ENCODE measurements at regions not wholly inside any gene's neighbourhood (a gene's known extent, or its start where the extent isn't known, plus 50 kb on each side); places are given as distances from the start of the nearest gene placed in this dataset.

DNA sequence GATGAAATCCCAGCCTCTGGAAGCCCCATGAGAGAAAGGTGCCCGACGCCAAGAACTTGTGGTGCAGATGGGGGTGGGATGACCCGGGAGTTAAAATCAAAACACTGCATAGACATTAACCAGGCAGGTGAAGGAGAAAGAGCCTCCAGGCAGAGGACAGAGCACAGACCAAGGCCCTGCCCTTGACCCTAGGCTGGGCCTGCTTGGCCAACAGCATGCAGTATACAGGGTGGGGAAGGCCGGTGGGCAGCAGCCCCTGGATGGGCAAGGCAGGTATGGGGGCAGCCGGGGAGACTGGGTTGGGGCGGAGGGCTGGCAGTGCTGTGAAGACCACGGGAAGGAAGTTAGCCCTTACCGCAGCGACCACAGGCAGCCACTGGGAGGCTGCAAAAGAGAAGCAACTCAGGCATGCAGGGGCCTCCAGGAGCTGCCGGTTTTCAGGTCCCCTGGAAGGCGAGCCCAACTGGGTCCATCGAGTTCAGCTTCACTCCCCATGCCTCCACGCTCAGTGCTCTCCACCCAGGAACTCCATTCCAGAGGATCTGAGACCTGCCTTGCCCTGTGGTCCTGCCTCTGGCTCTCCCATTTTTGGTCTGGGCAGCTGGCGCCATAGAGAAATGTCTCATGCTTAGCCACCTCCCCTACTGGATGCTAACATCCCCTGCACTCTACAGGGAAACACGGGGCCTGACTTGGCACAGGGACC lies 81.2 kb downstream of the C16orf95 start:
- H3K9me3 ChIP-seq (ENCODE audit: control insufficient read depth in 2 of 2, insufficient read depth in 1 of 2, low read length in 1 of 2), result no peaks in the 10 kb centered on the region
- peaks cover 0 to 16% of the 10 kb centered on the region in 2 donors for H3K27me3 ChIP-seq (ENCODE audit: control insufficient read depth in 2 of 2, insufficient read depth in 1 of 2, low read length in 1 of 2)
- 9% methylated on average over 15 of the region's 15 CpGs for WGBS
- H3K4me3 ChIP-seq (ENCODE audit: low read length in 2 of 2), result no peak overlapping the region
- peaks cover 0 to 12% of the 10 kb centered on the region in 2 donors for H3K4me1 ChIP-seq (ENCODE audit: control insufficient read depth in 2 of 2, insufficient read depth in 2 of 2, low read length in 2 of 2)
- H3K27ac ChIP-seq (ENCODE audit: low read depth in 1 of 2, low read length in 1 of 2), result no peak overlapping the region
- DNase-seq (ENCODE audit: low read depth in 6 of 9, low spot score in 9 of 9), result peak in 1 of 9 donors; percentile 15
- H3K36me3 ChIP-seq (ENCODE audit: control insufficient read depth in 2 of 2, insufficient read depth in 2 of 2, low read length in 1 of 2), result no peaks in the 10 kb centered on the region

DNA sequence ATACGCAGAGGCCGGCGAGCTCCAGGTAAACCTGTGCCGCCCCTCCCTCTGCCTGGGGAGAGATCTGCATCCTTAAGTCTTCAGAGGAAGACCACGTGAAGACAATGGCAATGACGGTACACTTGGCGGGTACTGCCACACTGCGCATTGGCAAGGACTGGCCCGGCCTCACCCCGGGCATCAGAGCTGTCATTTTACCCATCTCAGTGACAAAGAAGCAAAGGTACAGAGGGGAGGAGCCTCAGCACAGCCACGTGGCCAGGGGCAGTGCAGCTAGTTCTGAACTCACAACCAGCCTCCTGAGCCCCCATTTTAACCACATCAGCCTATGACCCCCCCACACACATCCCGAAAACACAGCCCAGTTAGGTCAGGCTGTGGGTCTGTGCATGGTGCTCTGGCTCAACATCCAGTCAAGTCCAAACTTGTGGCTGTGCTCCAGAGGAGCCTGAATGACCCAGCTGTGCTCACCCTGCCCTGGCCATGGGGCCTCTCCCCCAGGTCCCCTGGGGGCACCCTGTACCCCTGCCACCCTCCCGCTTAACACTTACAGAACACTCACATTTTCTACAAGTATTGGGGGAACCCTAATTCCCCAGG lies 80.6 kb downstream of the C16orf95 start:
- H3K9me3 ChIP-seq (ENCODE audit: control insufficient read depth in 2 of 2, insufficient read depth in 1 of 2, low read length in 1 of 2), result no peaks in the 10 kb centered on the region
- WGBS, result 31% methylated on average over 13 of the region's 13 CpGs
- no peak for DNase-seq (ENCODE audit: low read depth in 6 of 9, low spot score in 9 of 9)
- peaks cover 0 to 12% of the 10 kb centered on the region in 2 donors for H3K4me1 ChIP-seq (ENCODE audit: control insufficient read depth in 2 of 2, insufficient read depth in 2 of 2, low read length in 2 of 2)
- no peak overlapping the region for H3K4me3 ChIP-seq (ENCODE audit: low read length in 2 of 2)
- no peaks in the 10 kb centered on the region for H3K36me3 ChIP-seq (ENCODE audit: control insufficient read depth in 2 of 2, insufficient read depth in 2 of 2, low read length in 1 of 2)
- H3K27me3 ChIP-seq (ENCODE audit: control insufficient read depth in 2 of 2, insufficient read depth in 1 of 2, low read length in 1 of 2), result peaks cover 0 to 16% of the 10 kb centered on the region in 2 donors
- H3K27ac ChIP-seq (ENCODE audit: low read depth in 1 of 2, low read length in 1 of 2), result no peak overlapping the region

DNA sequence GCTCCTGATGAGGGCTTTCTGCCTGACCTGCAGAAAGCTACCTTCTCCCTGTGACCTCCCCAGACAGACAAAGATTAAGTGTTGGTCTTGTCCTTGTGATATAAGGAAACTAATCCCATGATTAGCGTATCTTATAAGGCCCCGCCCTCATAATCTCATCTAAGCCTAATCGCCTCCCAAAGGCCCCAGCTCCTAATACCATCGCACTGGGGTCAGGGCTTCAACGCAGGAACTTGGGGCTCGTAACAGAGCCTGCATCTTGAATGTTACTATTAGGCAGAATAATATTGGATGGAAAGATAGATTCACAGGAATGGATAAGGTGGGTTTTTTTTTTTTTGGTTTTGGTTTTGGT lies 78.9 kb downstream of the C16orf95 start:
- H3K27ac ChIP-seq (ENCODE audit: low read depth in 1 of 2, low read length in 1 of 2), result no peak overlapping the region

DNA sequence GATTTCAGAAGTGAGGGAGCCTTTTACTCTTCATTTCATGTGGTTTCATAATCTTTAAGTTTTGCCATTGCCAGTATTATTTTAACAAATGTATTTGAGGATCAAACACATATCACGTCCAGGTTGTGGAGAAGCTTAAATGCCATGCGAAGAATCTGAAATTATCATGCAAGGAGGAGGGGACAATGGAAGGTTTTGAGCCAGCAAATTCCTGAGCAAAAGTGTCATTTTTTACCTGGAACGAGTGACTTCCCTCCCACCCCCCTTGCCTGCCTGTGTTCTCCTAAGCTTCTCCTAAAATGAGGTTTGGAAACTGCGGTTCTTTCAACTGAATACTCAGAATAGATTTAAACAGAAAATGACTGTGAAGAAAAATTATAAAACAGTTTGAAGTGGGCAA lies 77.6 kb downstream of the C16orf95 start:
- Histone ChIP-seq H3K4me3 (ENCODE audit: low read length in 2 of 2) (no peak overlapping the region), H3K4me1 (ENCODE audit: control insufficient read depth in 2 of 2, insufficient read depth in 2 of 2, low read length in 2 of 2) (peaks cover 0 to 12% of the 10 kb centered on the region in 2 donors), H3K9me3 (ENCODE audit: control insufficient read depth in 2 of 2, insufficient read depth in 1 of 2, low read length in 1 of 2) (no peaks in the 10 kb centered on the region), H3K27me3 (ENCODE audit: control insufficient read depth in 2 of 2, insufficient read depth in 1 of 2, low read length in 1 of 2) (peaks cover 0 to 16% of the 10 kb centered on the region in 2 donors), H3K36me3 (ENCODE audit: control insufficient read depth in 2 of 2, insufficient read depth in 2 of 2, low read length in 1 of 2) (no peaks in the 10 kb centered on the region), H3K27ac (ENCODE audit: low read depth in 1 of 2, low read length in 1 of 2) (no peak overlapping the region)
- WGBS, result 96% methylated on average over 4 of the region's 4 CpGs
- DNase-seq (ENCODE audit: low read depth in 6 of 9, low spot score in 9 of 9), result no peak

More for the DNA sequence above, 78.9 kb downstream of the C16orf95 start:
- WGBS, result 97% methylated on average over 6 of the region's 6 CpGs
- H3K9me3 ChIP-seq (ENCODE audit: control insufficient read depth in 2 of 2, insufficient read depth in 1 of 2, low read length in 1 of 2), result no peaks in the 10 kb centered on the region
- no peak for DNase-seq (ENCODE audit: low read depth in 6 of 9, low spot score in 9 of 9)
- peaks cover 0 to 12% of the 10 kb centered on the region in 2 donors for H3K4me1 ChIP-seq (ENCODE audit: control insufficient read depth in 2 of 2, insufficient read depth in 2 of 2, low read length in 2 of 2)
- no peak overlapping the region for H3K4me3 ChIP-seq (ENCODE audit: low read length in 2 of 2)
- peaks cover 0 to 16% of the 10 kb centered on the region in 2 donors for H3K27me3 ChIP-seq (ENCODE audit: control insufficient read depth in 2 of 2, insufficient read depth in 1 of 2, low read length in 1 of 2)
- no peaks in the 10 kb centered on the region for H3K36me3 ChIP-seq (ENCODE audit: control insufficient read depth in 2 of 2, insufficient read depth in 2 of 2, low read length in 1 of 2)

DNA sequence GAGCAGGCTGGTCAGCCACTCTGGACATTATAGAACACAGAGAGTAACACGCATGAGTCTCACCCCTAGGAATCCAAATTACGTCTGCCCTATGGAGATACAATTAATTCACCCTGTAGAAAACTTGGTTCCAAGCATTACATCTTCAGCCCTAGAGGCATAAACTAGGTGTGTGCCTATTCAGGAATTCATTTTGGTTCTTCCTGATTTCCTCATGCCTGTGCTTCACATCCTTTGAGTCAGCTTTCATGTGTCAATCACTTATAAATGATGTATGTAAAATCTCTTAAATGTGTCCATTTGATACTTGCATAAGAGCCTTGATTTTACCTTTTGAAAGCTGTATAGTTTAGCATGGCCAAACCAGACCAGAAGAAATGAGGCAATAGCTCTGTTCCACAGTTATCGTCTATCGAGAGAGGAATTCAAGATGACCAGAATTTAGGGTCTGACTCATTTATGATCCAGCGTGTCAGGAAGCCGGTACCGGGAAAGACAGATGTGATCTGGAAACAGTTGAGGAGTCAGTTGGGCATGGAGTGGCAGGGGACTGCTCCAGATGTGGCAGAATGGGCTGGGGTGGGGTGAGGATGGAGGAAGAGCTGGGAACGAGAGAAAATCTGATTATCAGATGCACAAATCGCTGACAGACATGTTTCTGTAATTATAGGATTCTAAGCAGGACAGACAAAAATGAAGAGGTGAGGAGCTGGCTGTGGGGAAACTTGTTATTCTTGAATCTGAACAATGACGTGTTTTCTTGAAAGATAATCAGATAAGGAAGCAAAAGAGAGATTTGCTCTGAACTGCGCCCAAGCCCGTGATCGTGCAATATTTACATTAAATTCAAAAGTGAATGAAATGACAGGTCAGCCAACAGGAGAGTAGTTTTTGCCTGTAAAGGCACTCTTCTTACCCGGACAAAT lies 76.7 kb downstream of the C16orf95 start:
- no peaks in the 10 kb centered on the region for H3K9me3 ChIP-seq (ENCODE audit: control insufficient read depth in 2 of 2, insufficient read depth in 1 of 2, low read length in 1 of 2)
- H3K27ac ChIP-seq (ENCODE audit: low read depth in 1 of 2, low read length in 1 of 2), result no peak overlapping the region
- WGBS, result 94% methylated on average over 14 of the region's 14 CpGs
- H3K27me3 ChIP-seq (ENCODE audit: control insufficient read depth in 2 of 2, insufficient read depth in 1 of 2, low read length in 1 of 2), result peaks cover 0 to 11% of the 10 kb centered on the region in 2 donors
- DNase-seq (ENCODE audit: low read depth in 6 of 9, low spot score in 9 of 9), result no peak
- no peak overlapping the region for H3K4me3 ChIP-seq (ENCODE audit: low read length in 2 of 2)
- peaks cover 0 to 12% of the 10 kb centered on the region in 2 donors for H3K4me1 ChIP-seq (ENCODE audit: control insufficient read depth in 2 of 2, insufficient read depth in 2 of 2, low read length in 2 of 2)
- no peaks in the 10 kb centered on the region for H3K36me3 ChIP-seq (ENCODE audit: control insufficient read depth in 2 of 2, insufficient read depth in 2 of 2, low read length in 1 of 2)

DNA sequence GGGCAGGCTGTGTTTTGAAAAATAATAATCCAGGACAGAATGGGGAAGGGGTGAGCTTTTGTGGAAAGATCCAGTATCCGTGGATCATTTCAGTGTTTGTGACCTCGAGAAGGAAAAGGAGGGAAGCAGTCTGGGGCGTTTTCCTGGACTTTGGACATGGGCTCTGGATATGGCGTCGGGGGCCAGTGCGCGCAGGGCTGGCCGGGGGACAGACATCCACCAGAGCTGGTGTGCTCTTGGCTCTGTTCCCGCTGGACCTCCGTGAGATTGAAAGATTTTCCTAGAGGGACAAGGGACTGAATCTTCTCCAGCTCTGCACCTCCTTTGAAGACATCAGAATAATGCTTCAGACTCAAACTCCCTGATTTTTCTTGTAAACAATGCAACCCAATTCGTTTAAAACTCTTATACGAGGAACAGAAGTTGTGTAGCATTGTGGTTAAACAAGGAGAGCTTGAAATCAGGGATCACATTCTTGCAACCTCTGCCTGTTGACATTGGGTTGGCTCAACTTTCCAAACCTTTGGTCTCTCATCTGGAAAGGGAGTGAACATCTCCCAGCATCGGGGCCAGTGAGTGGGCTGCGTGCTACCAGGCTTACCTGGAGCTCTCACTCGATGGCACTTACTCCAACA lies 75.9 kb downstream of the C16orf95 start:
- no peaks in the 10 kb centered on the region for H3K9me3 ChIP-seq (ENCODE audit: control insufficient read depth in 2 of 2, insufficient read depth in 1 of 2, low read length in 1 of 2)
- H3K36me3 ChIP-seq (ENCODE audit: control insufficient read depth in 2 of 2, insufficient read depth in 2 of 2, low read length in 1 of 2), result no peaks in the 10 kb centered on the region
- DNase-seq (ENCODE audit: low read depth in 6 of 9, low spot score in 9 of 9), result no peak
- peaks cover 0 to 6% of the 10 kb centered on the region in 2 donors for H3K27me3 ChIP-seq (ENCODE audit: control insufficient read depth in 2 of 2, insufficient read depth in 1 of 2, low read length in 1 of 2)
- H3K4me3 ChIP-seq (ENCODE audit: low read length in 2 of 2), result no peak overlapping the region
- peaks cover 0 to 7% of the 10 kb centered on the region in 2 donors for H3K4me1 ChIP-seq (ENCODE audit: control insufficient read depth in 2 of 2, insufficient read depth in 2 of 2, low read length in 2 of 2)
- WGBS, result 95% methylated on average over 15 of the region's 15 CpGs
- no peak overlapping the region for H3K27ac ChIP-seq (ENCODE audit: low read depth in 1 of 2, low read length in 1 of 2)

DNA sequence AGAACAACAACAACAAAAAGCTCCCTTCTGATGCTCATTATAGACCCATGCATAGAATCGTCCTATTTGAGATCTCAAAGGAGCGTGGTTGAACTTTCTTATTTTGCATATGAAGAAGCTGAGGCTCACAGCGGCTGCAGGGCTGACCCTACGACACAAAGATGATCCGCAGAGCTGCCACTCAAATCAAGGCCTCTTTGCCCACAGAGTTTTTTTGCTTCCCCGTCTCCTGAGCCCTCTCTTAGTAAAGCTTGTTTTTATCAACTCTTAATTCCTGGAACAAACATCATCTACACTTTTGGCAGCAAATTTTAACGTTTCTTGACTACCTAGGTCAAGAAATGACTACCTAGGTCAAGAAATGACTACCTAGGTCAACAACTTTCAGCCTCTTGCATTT lies 73.7 kb downstream of the C16orf95 start:
- Histone ChIP-seq H3K27me3 (ENCODE audit: control insufficient read depth in 2 of 2, insufficient read depth in 1 of 2, low read length in 1 of 2) (no peaks in the 10 kb centered on the region), H3K9me3 (ENCODE audit: control insufficient read depth in 2 of 2, insufficient read depth in 1 of 2, low read length in 1 of 2) (no peaks in the 10 kb centered on the region), H3K27ac (ENCODE audit: low read depth in 1 of 2, low read length in 1 of 2) (no peak overlapping the region), H3K4me3 (ENCODE audit: low read length in 2 of 2) (no peak overlapping the region), H3K4me1 (ENCODE audit: control insufficient read depth in 2 of 2, insufficient read depth in 2 of 2, low read length in 2 of 2) (no peaks in the 10 kb centered on the region), H3K36me3 (ENCODE audit: control insufficient read depth in 2 of 2, insufficient read depth in 2 of 2, low read length in 1 of 2) (no peaks in the 10 kb centered on the region)
- DNase-seq (ENCODE audit: low read depth in 6 of 9, low spot score in 9 of 9), result no peak
- WGBS, result 95% methylated on average over 7 of the region's 7 CpGs

DNA sequence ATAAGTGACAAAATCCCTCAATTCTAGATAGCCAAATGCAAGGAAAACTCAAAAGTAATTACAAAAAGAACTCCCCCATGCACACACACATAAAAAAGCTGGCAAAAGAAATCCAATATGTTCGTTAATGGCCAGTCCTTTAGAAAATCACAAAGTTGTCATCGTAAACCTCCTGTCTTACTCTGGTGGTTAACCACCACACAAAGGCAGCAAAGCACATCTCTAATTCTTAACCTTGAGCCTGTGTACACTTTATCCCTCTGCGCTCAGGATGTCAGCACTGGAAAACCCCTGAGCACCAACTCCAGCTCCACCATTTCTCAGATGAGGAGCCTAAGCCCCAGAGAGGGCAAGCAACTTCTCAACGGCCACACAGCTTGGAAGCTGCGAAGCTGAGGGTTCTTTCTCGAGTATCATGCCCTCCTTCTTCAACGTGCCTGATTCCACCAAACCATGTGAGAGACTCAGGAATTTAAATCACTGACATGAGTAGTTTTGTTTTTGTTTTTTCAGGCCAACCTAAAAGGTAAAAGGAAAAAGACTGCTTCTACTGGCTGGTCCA lies 72.5 kb downstream of the C16orf95 start:
- DNase-seq (ENCODE audit: low read depth in 6 of 9, low spot score in 9 of 9), result no peak
- Histone ChIP-seq H3K27ac (ENCODE audit: low read depth in 1 of 2, low read length in 1 of 2) (no peak overlapping the region), H3K36me3 (ENCODE audit: control insufficient read depth in 2 of 2, insufficient read depth in 2 of 2, low read length in 1 of 2) (no peaks in the 10 kb centered on the region), H3K27me3 (ENCODE audit: control insufficient read depth in 2 of 2, insufficient read depth in 1 of 2, low read length in 1 of 2) (no peaks in the 10 kb centered on the region), H3K4me3 (ENCODE audit: low read length in 2 of 2) (no peak overlapping the region), H3K9me3 (ENCODE audit: control insufficient read depth in 2 of 2, insufficient read depth in 1 of 2, low read length in 1 of 2) (no peaks in the 10 kb centered on the region), H3K4me1 (ENCODE audit: control insufficient read depth in 2 of 2, insufficient read depth in 2 of 2, low read length in 2 of 2) (no peaks in the 10 kb centered on the region)
- WGBS, result 91% methylated on average over 7 of the region's 7 CpGs

All from thymus (tissue), 11 donors.